Mesenchymal stem cell (in vitro differentiated cells and primary cell): ENCODE measurements at regions not wholly inside any gene's neighbourhood (a gene's known extent, or its start where the extent isn't known, plus 50 kb on each side); places are given as distances from the start of the nearest gene placed in this dataset.

Experiments used
- DNase-seq: peaks from one replicate; pipeline ENCODE4 v3.0.0-alpha.2; 2013
- H2AFZ ChIP-seq: one replicate; pipeline ENCODE4 v1.6.1; 2013; ENCODE audit warnings: low read depth, mild to moderate bottlenecking, control low read depth, inconsistent platforms, low read length, moderate library complexity
- H2AK5ac ChIP-seq: 2 replicates; pipeline ENCODE4 v1.6.1; 2013; ENCODE audit warnings: low read length, moderate library complexity, mild to moderate bottlenecking, inconsistent platforms; ENCODE audit not compliant: severe bottlenecking
- H2BK120ac ChIP-seq: one replicate; pipeline ENCODE4 v1.6.1; 2013; ENCODE audit warnings: low read depth, mild to moderate bottlenecking, inconsistent platforms, low read length, moderate library complexity
- H2BK12ac ChIP-seq, 2 experiments: one replicate each; pipeline ENCODE4 v1.6.1; 2013; ENCODE audit warnings: inconsistent platforms in 2 of 2, low read length in 2 of 2, mild to moderate bottlenecking in 2 of 2, moderate library complexity in 2 of 2, control low read depth in 1 of 2
- H2BK15ac ChIP-seq: one replicate; pipeline ENCODE4 v1.6.1; 2013; ENCODE audit warnings: mild to moderate bottlenecking, low read depth, inconsistent platforms; ENCODE audit not compliant: poor library complexity, severe bottlenecking
- H2BK5ac ChIP-seq: 2 replicates; pipeline ENCODE4 v1.6.1; 2013; ENCODE audit warnings: low read depth, mild to moderate bottlenecking, low read length, control low read depth, inconsistent platforms; ENCODE audit not compliant: poor library complexity, severe bottlenecking
- H3K14ac ChIP-seq, 2 experiments: one replicate each; pipeline ENCODE4 v1.6.1; 2013; ENCODE audit warnings: inconsistent platforms in 2 of 2, low read length in 2 of 2, control low read depth in 1 of 2, mild to moderate bottlenecking in 1 of 2, moderate library complexity in 1 of 2
- H3K18ac ChIP-seq, 2 experiments: one replicate each; pipeline ENCODE4 v1.6.1; 2013; ENCODE audit warnings: inconsistent platforms in 2 of 2, low read length in 2 of 2, control low read depth in 1 of 2, low read depth in 1 of 2, mild to moderate bottlenecking in 1 of 2
- H3K23ac ChIP-seq, 2 experiments: one replicate each; pipeline ENCODE4 v1.6.1; 2013; ENCODE audit warnings: inconsistent platforms in 2 of 2, low read length in 2 of 2, mild to moderate bottlenecking in 2 of 2, moderate library complexity in 2 of 2, control low read depth in 1 of 2
- H3K27ac ChIP-seq: 2 replicates; pipeline ENCODE4 v1.5.1; 2013; ENCODE audit warnings: mild to moderate bottlenecking, moderate library complexity, low read length, control low read depth, inconsistent platforms; ENCODE audit not compliant: poor library complexity, severe bottlenecking
- H3K27me3 ChIP-seq, 2 experiments: 2 replicates each; pipeline versions ENCODE4 v1.6.1 to v1.7.0; 2013; ENCODE audit warnings: low read length in 2 of 2, mild to moderate bottlenecking in 2 of 2, moderate library complexity in 2 of 2, control low read depth in 1 of 2, inconsistent platforms in 1 of 2; ENCODE audit not compliant: control insufficient read depth in 1 of 2, insufficient read depth in 1 of 2
- H3K36me3 ChIP-seq, 2 experiments: 2 replicates each; pipeline versions ENCODE4 v1.6.1 to v1.7.0; 2013; ENCODE audit warnings: low read length in 2 of 2, control low read depth in 1 of 2, inconsistent platforms in 1 of 2, low read depth in 1 of 2, mild to moderate bottlenecking in 1 of 2; ENCODE audit not compliant: insufficient read depth in 2 of 2, control insufficient read depth in 1 of 2
- H3K4ac ChIP-seq, 2 experiments: one replicate each; pipeline ENCODE4 v1.6.1; 2013; ENCODE audit warnings: inconsistent platforms in 2 of 2, low read length in 2 of 2, mild to moderate bottlenecking in 2 of 2, moderate library complexity in 2 of 2, control low read depth in 1 of 2, low read depth in 1 of 2
- H3K4me1 ChIP-seq: 2 replicates; pipeline ENCODE4 v1.6.1; 2013; ENCODE audit warnings: low read depth, low read length, control low read depth; ENCODE audit not compliant: control insufficient read depth, insufficient read depth
- H3K4me2 ChIP-seq: 2 replicates; pipeline ENCODE4 v1.6.1; 2013; ENCODE audit warnings: low read length, mild to moderate bottlenecking, inconsistent platforms; ENCODE audit not compliant: poor library complexity, severe bottlenecking
- H3K4me3 ChIP-seq, 2 experiments: 2 replicates each; pipeline versions ENCODE4 v1.5.1 to v1.7.0; 2013; ENCODE audit warnings: low read length in 2 of 2, mild to moderate bottlenecking in 2 of 2, control low read depth in 1 of 2, low read depth in 1 of 2; ENCODE audit not compliant: insufficient read depth in 1 of 2
- H3K79me1 ChIP-seq: replicated peaks from 2 replicates; pipeline ENCODE4 v1.6.1; 2013; ENCODE audit warnings: mild to moderate bottlenecking, control low read depth, low read length, inconsistent platforms; ENCODE audit not compliant: poor library complexity, severe bottlenecking
- H3K9ac ChIP-seq: 2 replicates; pipeline ENCODE4 v1.7.0; 2013; ENCODE audit warnings: mild to moderate bottlenecking, low read length, moderate library complexity
- H3K9me3 ChIP-seq: 2 replicates; pipeline ENCODE4 v1.7.0; 2013; ENCODE audit warnings: mild to moderate bottlenecking, low read length; ENCODE audit not compliant: control insufficient read depth
- H4K8ac ChIP-seq: one replicate; pipeline ENCODE4 v1.6.1; 2013; ENCODE audit warnings: inconsistent platforms, mild to moderate bottlenecking, low read length, moderate library complexity
- H4K91ac ChIP-seq: one replicate; pipeline ENCODE4 v1.6.1; 2013; ENCODE audit warnings: mild to moderate bottlenecking, low read length, inconsistent platforms
- WGBS: methylation state at CpG from one replicate; pipeline ENCODE4 v1.1.7; 2013; ENCODE audit warnings: mixed read lengths; 5-methylcytosine and 5-hydroxymethylcytosine counted together

GRCh38 chr20:11976966-11977365 is 59.3 kb downstream of the BTBD3 start:
- no peak overlapping the region for H4K8ac ChIP-seq
- no peak overlapping the region for H2BK120ac ChIP-seq
- no peaks in the 10 kb centered on the region for H3K36me3 ChIP-seq
- H2AFZ ChIP-seq = no peak overlapping the region
- no peak overlapping the region for H2BK5ac ChIP-seq
- H3K9ac ChIP-seq = no peak overlapping the region
- H3K9me3 ChIP-seq = peaks cover 9% of the 10 kb centered on the region
- no peak overlapping the region for H3K27ac ChIP-seq
- no peak overlapping the region for H3K4ac ChIP-seq
- DNase-seq = peak; percentile 4
- no peak overlapping the region for H2BK12ac ChIP-seq
- H3K79me1 ChIP-seq = no peaks in the 10 kb centered on the region
- no peak overlapping the region for H4K91ac ChIP-seq
- no peak overlapping the region for H3K14ac ChIP-seq
- no peak overlapping the region for H3K4me2 ChIP-seq
- H2BK15ac ChIP-seq = no peak overlapping the region
- H3K4me1 ChIP-seq = no peaks in the 10 kb centered on the region
- no peak overlapping the region for H3K23ac ChIP-seq
- no peak overlapping the region for H2AK5ac ChIP-seq
- 53% methylated on average over 3 of the region's 5 CpGs for WGBS
- H3K27me3 ChIP-seq = peaks cover 2% of the 10 kb centered on the region in 2 experiments
- no peak overlapping the region for H3K4me3 ChIP-seq
- H3K18ac ChIP-seq = no peak overlapping the region

GRCh38 chr20:11978496-11978895 is 60.8 kb downstream of the BTBD3 start:
- H2BK15ac ChIP-seq = no peak overlapping the region
- H3K9ac ChIP-seq = no peak overlapping the region
- H3K4me2 ChIP-seq = no peak overlapping the region
- no peak overlapping the region for H2BK12ac ChIP-seq
- no peak overlapping the region for H3K4ac ChIP-seq
- no peak overlapping the region for H3K4me3 ChIP-seq
- H3K27ac ChIP-seq = no peak overlapping the region
- no peak overlapping the region for H4K91ac ChIP-seq
- H2AK5ac ChIP-seq = no peak overlapping the region
- H2BK120ac ChIP-seq = no peak overlapping the region
- no peaks in the 10 kb centered on the region for H3K36me3 ChIP-seq
- no peak overlapping the region for H3K14ac ChIP-seq
- no peaks in the 10 kb centered on the region for H3K79me1 ChIP-seq
- H3K23ac ChIP-seq = no peak overlapping the region
- H2BK5ac ChIP-seq = no peak overlapping the region
- no peaks in the 10 kb centered on the region for H3K4me1 ChIP-seq
- H2AFZ ChIP-seq = no peak overlapping the region
- H3K9me3 ChIP-seq = peaks cover 9% of the 10 kb centered on the region
- 33% methylated on average over 1 of the region's 1 CpG for WGBS
- H3K18ac ChIP-seq = no peak overlapping the region
- DNase-seq = no peak
- H3K27me3 ChIP-seq = peaks cover 2 to 5% of the 10 kb centered on the region in 2 experiments
- H4K8ac ChIP-seq = no peak overlapping the region

- Histone ChIP-seq H3K4me3 (no peak overlapping the region), H4K91ac (no peak overlapping the region), H3K4me1 (no peaks in the 10 kb centered on the region), H2BK15ac (no peak overlapping the region), H2AFZ (no peak overlapping the region), H3K27ac (no peak overlapping the region), H2BK5ac (no peak overlapping the region), H3K27me3 (peaks cover 2 to 5% of the 10 kb centered on the region in 2 experiments), H3K23ac (no peak overlapping the region), H3K9me3 (peaks cover 9% of the 10 kb centered on the region), H2BK12ac (no peak overlapping the region), H3K4me2 (no peak overlapping the region), H3K4ac (no peak overlapping the region), H3K36me3 (no peaks in the 10 kb centered on the region), H2AK5ac (no peak overlapping the region), H3K9ac (no peak overlapping the region), H2BK120ac (no peak overlapping the region), H4K8ac (no peak overlapping the region), H3K14ac (no peak overlapping the region), H3K18ac (no peak overlapping the region), H3K79me1 (no peaks in the 10 kb centered on the region)
- 33% methylated on average over 3 of the region's 5 CpGs for WGBS
- DNase-seq = no peak
These were observed 61.8 kb downstream of the BTBD3 start for GRCh38 chr20:11979306-11979990.

- H3K27ac ChIP-seq = no peak overlapping the region
- H2AK5ac ChIP-seq = no peak overlapping the region
- H2BK12ac ChIP-seq = no peak overlapping the region
- H4K8ac ChIP-seq = no peak overlapping the region
- no peak overlapping the region for H2BK120ac ChIP-seq
- H3K27me3 ChIP-seq = peaks cover 2 to 6% of the 10 kb centered on the region in 2 experiments
- no peak overlapping the region for H3K18ac ChIP-seq
- peaks cover 9% of the 10 kb centered on the region for H3K9me3 ChIP-seq
- no peaks in the 10 kb centered on the region for H3K36me3 ChIP-seq
- H3K4ac ChIP-seq = no peak overlapping the region
- H4K91ac ChIP-seq = no peak overlapping the region
- no peak overlapping the region for H3K9ac ChIP-seq
- DNase-seq = no peak
- no peaks in the 10 kb centered on the region for H3K4me1 ChIP-seq
- no peaks in the 10 kb centered on the region for H3K79me1 ChIP-seq
- H3K14ac ChIP-seq = no peak overlapping the region
- no peak overlapping the region for H3K23ac ChIP-seq
- no peak overlapping the region for H3K4me3 ChIP-seq
- no peak overlapping the region for H3K4me2 ChIP-seq
- H2AFZ ChIP-seq = no peak overlapping the region
- WGBS = 63% methylated on average over 1 of the region's 2 CpGs
- H2BK15ac ChIP-seq = no peak overlapping the region
- H2BK5ac ChIP-seq = no peak overlapping the region
These were observed 62.6 kb downstream of the BTBD3 start for GRCh38 chr20:11980263-11980662.
